ENCODE measurements at regions not wholly inside any gene's neighbourhood (a gene's known extent, or its start where the extent isn't known, plus 50 kb on each side); places are given as distances from the start of the nearest gene placed in this dataset.
"Not testable (repeated sequence)": the region's sequence is repeated elsewhere in the genome, so short reads cannot be mapped to it uniquely, and the experiment has no call there.

GRCh38 chr14:83981676-83982258 is 1548.2 kb upstream of the FLRT2 start:
- not testable (repeated sequence) for DNase-seq

GRCh38 chr14:83988275-83988674 is 1541.7 kb upstream of the FLRT2 start:
- DNase-seq = no peak

- no peak for DNase-seq
Observed at GRCh38 chr14:83991666-83992065, 1538.3 kb upstream of the FLRT2 start.

- no peak for DNase-seq
Observed at GRCh38 chr14:83992857-83993256, 1537.1 kb upstream of the FLRT2 start.

- no peak for DNase-seq
Observed at GRCh38 chr14:83993545-83993944, 1536.4 kb upstream of the FLRT2 start.

GRCh38 chr14:83994020-83994419 is 1535.9 kb upstream of the FLRT2 start:
- no peak for DNase-seq

GRCh38 chr14:84001023-84001422 is 1528.9 kb upstream of the FLRT2 start:
- DNase-seq = no peak

GRCh38 chr14:84003346-84003745 is 1526.6 kb upstream of the FLRT2 start:
- DNase-seq = no peak

- peak in 1 of 2 experiments; percentile 10 for DNase-seq
Observed at GRCh38 chr14:84006643-84007155, 1523.2 kb upstream of the FLRT2 start.

GRCh38 chr14:84013424-84013823 is 1516.5 kb upstream of the FLRT2 start:
- DNase-seq = peak; percentile 45 to 56

- DNase-seq = no peak
Observed at GRCh38 chr14:84017495-84017894, 1512.4 kb upstream of the FLRT2 start.

- no peak for DNase-seq
Observed at GRCh38 chr14:84021433-84021832, 1508.5 kb upstream of the FLRT2 start.

- DNase-seq = no peak
Observed at GRCh38 chr14:84024231-84024820, 1505.6 kb upstream of the FLRT2 start.

GRCh38 chr14:84025106-84026012 is 1504.6 kb upstream of the FLRT2 start:
- no peak for DNase-seq

- DNase-seq = no peak
Observed at GRCh38 chr14:84027351-84027750, 1502.6 kb upstream of the FLRT2 start.

- DNase-seq = no peak
Observed at GRCh38 chr14:84028080-84028604, 1501.8 kb upstream of the FLRT2 start.

GRCh38 chr14:84029246-84029645 is 1500.7 kb upstream of the FLRT2 start:
- DNase-seq = no peak

- DNase-seq = no peak
Observed at GRCh38 chr14:84029720-84030119, 1500.2 kb upstream of the FLRT2 start.

- DNase-seq = no peak
Observed at GRCh38 chr14:84036840-84037239, 1493.1 kb upstream of the FLRT2 start.

GRCh38 chr14:84037593-84037992 is 1492.4 kb upstream of the FLRT2 start:
- DNase-seq = no peak

- DNase-seq = no peak
Observed at GRCh38 chr14:84040101-84040500, 1489.8 kb upstream of the FLRT2 start.

- DNase-seq = no peak
Observed at GRCh38 chr14:84041421-84041820, 1488.5 kb upstream of the FLRT2 start.

- no peak for DNase-seq
Observed at GRCh38 chr14:84042992-84043391, 1487.0 kb upstream of the FLRT2 start.

All from NCI-H526 (cell line).